ENCODE measurements at regions not wholly inside any gene's neighbourhood (a gene's known extent, or its start where the extent isn't known, plus 50 kb on each side); places are given as distances from the start of the nearest gene placed in this dataset.

GRCh38 chr2:156192468-156192867 is 140.1 kb downstream of the NR4A2 start:
- TF ChIP-seq CTCF (IDR thresholded peaks at IDR 0.05; ENCODE audit: unreplicated experiment in 3 of 3) = no peak
- H3K36me3 Mint-ChIP-seq (ENCODE audit: low read depth) = no peaks in the 10 kb centered on the region
- H3K9me3 Mint-ChIP-seq = no peaks in the 10 kb centered on the region
- no peak overlapping the region for H3K27ac Mint-ChIP-seq
- no peaks in the 10 kb centered on the region for H3K4me1 Mint-ChIP-seq
- no peak overlapping the region for H3K4me3 Mint-ChIP-seq
- no peaks in the 10 kb centered on the region for H3K27me3 Mint-ChIP-seq (ENCODE audit: low read depth)

- Mint-ChIP-seq H3K9me3 (no peaks in the 10 kb centered on the region), H3K27ac (no peak overlapping the region), H3K27me3 (ENCODE audit: low read depth) (no peaks in the 10 kb centered on the region), H3K36me3 (ENCODE audit: low read depth) (no peaks in the 10 kb centered on the region), H3K4me3 (no peak overlapping the region), H3K4me1 (no peaks in the 10 kb centered on the region)
- TF ChIP-seq CTCF (IDR thresholded peaks at IDR 0.05; ENCODE audit: unreplicated experiment in 3 of 3) = no peak
These were observed 141.0 kb downstream of the NR4A2 start for GRCh38 chr2:156191527-156191926.

GRCh38 chr2:156190517-156190916 is 142.0 kb downstream of the NR4A2 start:
- Mint-ChIP-seq H3K4me1 (no peaks in the 10 kb centered on the region), H3K9me3 (no peaks in the 10 kb centered on the region), H3K27me3 (ENCODE audit: low read depth) (no peaks in the 10 kb centered on the region), H3K27ac (no peak overlapping the region), H3K36me3 (ENCODE audit: low read depth) (no peaks in the 10 kb centered on the region), H3K4me3 (no peak overlapping the region)
- no peak for TF ChIP-seq CTCF (IDR thresholded peaks at IDR 0.05; ENCODE audit: unreplicated experiment in 3 of 3)

- Mint-ChIP-seq H3K9me3 (no peaks in the 10 kb centered on the region), H3K27ac (no peak overlapping the region), H3K4me3 (no peak overlapping the region), H3K36me3 (ENCODE audit: low read depth) (no peaks in the 10 kb centered on the region), H3K27me3 (ENCODE audit: low read depth) (no peaks in the 10 kb centered on the region), H3K4me1 (no peaks in the 10 kb centered on the region)
- no peak for TF ChIP-seq CTCF (IDR thresholded peaks at IDR 0.05; ENCODE audit: unreplicated experiment in 3 of 3)
These were observed 142.9 kb downstream of the NR4A2 start for GRCh38 chr2:156189584-156189983.

- H3K4me3 Mint-ChIP-seq = no peak overlapping the region
These were observed 143.4 kb downstream of the NR4A2 start for GRCh38 chr2:156189143-156189542.

More at GRCh38 chr2:156189143-156189542, 143.4 kb downstream of the NR4A2 start:
- TF ChIP-seq CTCF (IDR thresholded peaks at IDR 0.05; ENCODE audit: unreplicated experiment in 3 of 3) = no peak
- H3K27me3 Mint-ChIP-seq (ENCODE audit: low read depth) = no peaks in the 10 kb centered on the region
- no peaks in the 10 kb centered on the region for H3K4me1 Mint-ChIP-seq
- no peak overlapping the region for H3K27ac Mint-ChIP-seq
- no peaks in the 10 kb centered on the region for H3K9me3 Mint-ChIP-seq
- H3K36me3 Mint-ChIP-seq (ENCODE audit: low read depth) = no peaks in the 10 kb centered on the region
